Cerebellar nuclear complex (tissue), 1 donor: ENCODE measurements at regions not wholly inside any gene's neighbourhood (a gene's known extent, or its start where the extent isn't known, plus 50 kb on each side); places are given as distances from the start of the nearest gene placed in this dataset.

Experiments
- DNase-seq, 2 experiments: peaks; one replicate each; lab custom pipeline; 2025; lab: John Stamatoyannopoulos, UW

GRCh38 chr5:74028406-74028805 lies 402.4 kb downstream of the ARHGEF28 start:
- no peak for DNase-seq

GRCh38 chr5:74027732-74028338 lies 401.8 kb downstream of the ARHGEF28 start:
- DNase-seq = no peak

- no peak for DNase-seq
Observed at GRCh38 chr5:74026310-74026709, 400.3 kb downstream of the ARHGEF28 start.

- no peak for DNase-seq
Observed at GRCh38 chr5:74021126-74021525, 395.1 kb downstream of the ARHGEF28 start.

- no peak for DNase-seq
Observed at GRCh38 chr5:74020503-74020902, 394.5 kb downstream of the ARHGEF28 start.

GRCh38 chr5:74019923-74020322 lies 393.9 kb downstream of the ARHGEF28 start:
- no peak for DNase-seq

- DNase-seq = no peak
Observed at GRCh38 chr5:74017786-74018211, 391.8 kb downstream of the ARHGEF28 start.

GRCh38 chr5:74017112-74017511 lies 391.1 kb downstream of the ARHGEF28 start:
- no peak for DNase-seq

GRCh38 chr5:74016373-74016772 lies 390.4 kb downstream of the ARHGEF28 start:
- DNase-seq = no peak

GRCh38 chr5:74015716-74016115 lies 389.7 kb downstream of the ARHGEF28 start:
- no peak for DNase-seq

GRCh38 chr5:74013222-74013621 lies 387.2 kb downstream of the ARHGEF28 start:
- no peak for DNase-seq

GRCh38 chr5:74009502-74009901 lies 383.5 kb downstream of the ARHGEF28 start:
- DNase-seq = no peak

- DNase-seq = no peak
Observed at GRCh38 chr5:74007193-74007592, 381.2 kb downstream of the ARHGEF28 start.

- DNase-seq = no peak
Observed at GRCh38 chr5:73999297-73999696, 373.3 kb downstream of the ARHGEF28 start.

GRCh38 chr5:73998489-73998888 lies 372.5 kb downstream of the ARHGEF28 start:
- DNase-seq = no peak

- no peak for DNase-seq
Observed at GRCh38 chr5:73997960-73998359, 372.0 kb downstream of the ARHGEF28 start.

- no peak for DNase-seq
Observed at GRCh38 chr5:73996151-73996755, 370.3 kb downstream of the ARHGEF28 start.

- no peak for DNase-seq
Observed at GRCh38 chr5:73994963-73995362, 369.0 kb downstream of the ARHGEF28 start.
